AML-193 (cell line): ENCODE measurements at regions not wholly inside any gene's neighbourhood (a gene's known extent, or its start where the extent isn't known, plus 50 kb on each side); places are given as distances from the start of the nearest gene placed in this dataset.

ENCODE experiments used
- DNase-seq, 2 experiments: peaks; one replicate each; lab custom pipeline; 2025; lab: John Stamatoyannopoulos, UW

DNA sequence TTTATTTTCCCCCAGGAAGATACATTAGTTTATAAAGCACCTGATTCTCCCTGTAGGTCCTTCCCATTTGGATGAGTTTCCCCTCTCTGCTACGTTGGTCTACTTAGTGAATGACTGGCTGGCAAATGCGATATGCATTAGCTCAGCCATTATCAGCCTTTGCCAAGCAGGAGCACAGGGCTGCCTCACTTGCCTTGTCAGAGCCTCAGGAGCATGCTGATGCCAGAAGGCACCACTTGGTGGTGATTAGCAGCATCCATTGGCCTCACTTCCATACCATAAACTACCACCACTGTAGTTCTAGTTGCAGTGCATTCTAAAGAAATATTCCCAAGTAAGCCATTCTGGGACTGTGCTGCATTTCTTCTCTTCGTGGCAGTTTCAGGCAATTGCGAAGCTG lies 442.8 kb upstream of the CHST9 start:
- no peak for DNase-seq

GRCh38 chr18:27621236-27621890 lies 436.3 kb upstream of the CHST9 start:
- DNase-seq, result no peak

DNA sequence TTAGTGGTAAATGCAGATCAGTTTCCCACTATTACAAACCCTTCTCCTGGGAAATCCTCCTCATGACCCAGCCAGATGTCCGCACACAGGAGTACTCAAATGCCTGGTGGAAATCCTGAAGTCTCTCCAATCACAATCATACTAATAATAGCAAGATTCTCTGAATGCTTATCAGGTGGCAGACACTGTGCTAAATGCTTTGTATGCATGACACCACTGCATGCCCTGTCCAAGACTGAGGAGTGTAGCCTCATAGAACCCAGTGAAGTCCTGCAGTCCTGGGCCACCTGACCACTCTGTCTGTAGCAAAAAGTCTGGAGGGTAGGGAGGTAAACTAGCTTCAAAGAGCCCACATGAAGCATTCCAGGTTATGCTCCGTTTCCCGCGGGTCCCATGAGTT lies 434.8 kb upstream of the CHST9 start:
- no peak for DNase-seq

- no peak for DNase-seq
Measured at GRCh38 chr18:27619090-27619772, 434.1 kb upstream of the CHST9 start.

DNA sequence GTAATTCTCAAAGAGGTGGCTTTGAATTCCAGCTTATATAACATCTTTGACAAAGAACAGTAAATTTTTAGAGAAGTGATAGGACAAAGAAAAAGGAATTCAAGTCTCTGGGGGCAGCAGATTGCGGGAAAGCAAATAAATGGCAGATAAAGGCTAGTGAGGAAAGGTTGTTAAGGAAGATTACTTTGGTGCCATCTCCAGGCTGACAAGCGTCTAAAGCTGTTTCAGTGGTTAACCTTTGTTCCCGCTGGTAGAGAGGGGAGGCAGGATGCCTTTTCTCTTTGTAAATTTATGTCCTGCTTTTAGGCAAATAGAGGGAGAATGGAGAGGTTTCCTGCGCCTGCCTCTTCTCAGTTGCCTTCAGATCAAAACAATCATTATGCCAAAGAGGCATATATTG lies 431.2 kb upstream of the CHST9 start:
- no peak for DNase-seq

- DNase-seq, result no peak
Measured at GRCh38 chr18:27614951-27615844, 430.1 kb upstream of the CHST9 start.

DNA sequence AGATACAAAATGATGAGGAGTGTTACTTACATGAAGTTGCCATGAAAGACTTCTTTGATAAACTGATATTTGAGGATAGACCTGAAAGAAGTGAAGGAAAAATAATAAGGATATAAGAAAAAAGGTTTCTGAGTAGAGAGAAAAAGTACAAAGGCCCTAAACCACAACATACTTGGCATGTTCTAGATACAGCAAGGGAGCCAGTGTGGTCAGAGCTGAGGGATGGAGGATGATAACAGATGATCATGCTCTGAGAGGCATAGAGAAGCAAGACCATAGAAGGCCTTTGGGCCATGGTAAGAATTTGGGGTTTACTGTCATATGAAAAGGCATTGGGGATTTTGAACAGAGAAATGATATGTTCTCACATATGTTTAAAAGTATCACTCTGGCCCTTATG lies 424.1 kb upstream of the CHST9 start:
- no peak for DNase-seq

DNA sequence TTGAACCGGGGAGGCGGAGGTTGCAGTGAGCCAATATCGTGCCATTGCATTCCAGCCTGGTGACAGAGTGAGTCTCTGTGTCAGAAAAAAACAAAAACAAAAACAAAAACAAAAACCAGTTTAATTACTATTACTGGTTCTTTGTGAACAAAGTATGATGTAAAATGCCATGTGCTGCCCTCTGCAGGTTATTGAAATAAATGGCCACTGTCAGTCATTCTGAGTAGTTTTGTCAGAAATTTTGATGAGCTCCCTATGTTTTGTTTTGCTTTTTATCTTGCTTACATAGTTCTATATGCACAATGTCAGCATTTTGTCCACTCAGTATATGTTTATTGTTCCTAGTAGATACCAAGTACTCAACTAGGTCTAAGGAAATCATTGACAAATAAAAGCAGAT lies 423.6 kb upstream of the CHST9 start:
- DNase-seq, result peak in 1 of 2 experiments; percentile 1

DNA sequence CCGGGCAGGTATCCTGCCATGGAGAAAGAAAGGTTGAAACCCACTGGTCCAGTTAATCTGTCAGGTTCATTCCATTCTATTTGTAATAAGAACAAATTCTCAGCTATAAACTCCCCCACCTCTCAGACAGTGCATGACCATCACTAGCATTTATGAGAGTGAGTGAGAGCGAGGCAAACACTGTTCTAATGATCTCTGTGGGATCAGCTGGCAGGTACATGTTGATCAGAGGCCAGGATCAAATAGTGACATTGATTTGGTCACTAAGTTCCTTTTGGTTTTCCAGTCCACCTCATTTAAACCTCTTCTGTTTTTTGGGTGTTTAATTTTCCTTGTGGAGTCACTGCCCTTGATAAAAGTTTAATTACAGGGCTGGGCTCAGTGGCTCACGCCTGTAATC lies 423.1 kb upstream of the CHST9 start:
- no peak for DNase-seq

DNA sequence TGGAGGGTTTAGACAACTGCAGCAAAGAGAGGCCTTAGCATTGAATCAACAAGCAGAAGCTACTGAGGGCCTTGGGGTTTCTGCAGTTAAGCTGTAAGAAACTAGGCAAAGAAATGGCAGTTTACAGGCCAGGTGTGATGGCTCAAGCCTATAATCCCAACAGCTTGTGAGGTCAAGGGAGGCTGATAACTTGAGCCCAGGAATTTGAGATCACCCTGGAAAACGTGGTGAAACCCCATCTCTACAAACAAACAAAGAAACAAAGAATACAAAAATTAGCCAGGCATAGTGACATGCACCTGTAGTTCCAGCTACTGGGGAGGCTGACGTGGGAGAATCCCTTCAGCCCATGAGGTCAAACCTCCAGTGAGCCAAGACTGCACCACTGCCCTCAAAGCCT lies 421.6 kb upstream of the CHST9 start:
- DNase-seq, result no peak

- DNase-seq, result peak; percentile 37 to 42
Measured at GRCh38 chr18:27605107-27605834, 420.2 kb upstream of the CHST9 start.

- no peak for DNase-seq
Measured at GRCh38 chr18:27604583-27604982, 419.5 kb upstream of the CHST9 start.

GRCh38 chr18:27602092-27602491 lies 417.0 kb upstream of the CHST9 start:
- DNase-seq, result no peak

GRCh38 chr18:27600245-27600644 lies 415.1 kb upstream of the CHST9 start:
- no peak for DNase-seq

DNA sequence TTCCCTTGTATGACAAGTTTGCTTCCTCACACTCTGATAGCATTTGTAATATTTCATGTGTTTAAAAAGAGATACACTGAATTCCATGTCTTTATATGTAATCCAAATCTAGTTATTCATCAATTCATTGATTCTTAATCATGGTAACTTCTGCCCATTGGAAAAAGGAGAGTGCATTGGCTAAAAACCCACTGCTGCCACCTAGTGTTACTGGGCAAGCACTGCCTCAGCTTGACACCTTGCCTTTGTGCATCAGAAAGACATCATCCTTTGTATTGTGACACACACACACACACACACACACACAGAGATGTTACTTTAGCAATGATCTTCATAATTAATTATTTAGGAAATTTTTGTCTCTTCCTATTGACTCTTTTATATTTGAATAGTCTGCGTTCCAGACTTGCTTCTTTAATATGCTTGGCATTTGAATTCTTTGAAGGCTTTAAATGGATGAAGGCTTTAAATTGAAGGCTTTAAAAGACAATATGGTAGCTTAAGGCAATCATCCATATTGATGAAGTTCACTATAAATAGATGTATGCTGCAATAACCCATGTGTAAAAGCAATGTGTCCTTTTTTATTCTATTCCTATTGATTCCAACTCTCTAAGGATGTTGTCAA lies 414.2 kb upstream of the CHST9 start:
- DNase-seq, result peak; percentile 31 to 42

GRCh38 chr18:27595113-27595838 lies 410.2 kb upstream of the CHST9 start:
- DNase-seq, result no peak

GRCh38 chr18:27585602-27586173 lies 400.6 kb upstream of the CHST9 start:
- no peak for DNase-seq

DNA sequence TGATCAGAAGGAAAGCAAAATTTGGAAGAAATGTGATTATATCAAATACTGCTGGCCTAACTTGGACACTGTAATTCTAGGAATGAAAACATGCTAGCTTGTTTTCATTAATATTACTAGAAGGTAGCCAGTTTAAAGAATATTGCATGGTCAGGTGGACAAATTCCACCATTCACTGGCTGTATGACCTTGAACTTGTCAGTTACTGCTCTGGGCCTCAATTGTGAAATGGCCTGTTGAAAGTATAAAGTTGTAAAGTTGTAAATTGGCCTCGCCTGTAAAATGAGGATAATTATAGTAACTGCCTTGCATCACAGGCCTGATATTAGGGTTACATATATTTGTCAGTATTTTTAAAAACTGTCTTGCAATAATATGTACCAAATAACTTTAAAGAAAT lies 398.4 kb upstream of the CHST9 start:
- DNase-seq, result no peak

DNA sequence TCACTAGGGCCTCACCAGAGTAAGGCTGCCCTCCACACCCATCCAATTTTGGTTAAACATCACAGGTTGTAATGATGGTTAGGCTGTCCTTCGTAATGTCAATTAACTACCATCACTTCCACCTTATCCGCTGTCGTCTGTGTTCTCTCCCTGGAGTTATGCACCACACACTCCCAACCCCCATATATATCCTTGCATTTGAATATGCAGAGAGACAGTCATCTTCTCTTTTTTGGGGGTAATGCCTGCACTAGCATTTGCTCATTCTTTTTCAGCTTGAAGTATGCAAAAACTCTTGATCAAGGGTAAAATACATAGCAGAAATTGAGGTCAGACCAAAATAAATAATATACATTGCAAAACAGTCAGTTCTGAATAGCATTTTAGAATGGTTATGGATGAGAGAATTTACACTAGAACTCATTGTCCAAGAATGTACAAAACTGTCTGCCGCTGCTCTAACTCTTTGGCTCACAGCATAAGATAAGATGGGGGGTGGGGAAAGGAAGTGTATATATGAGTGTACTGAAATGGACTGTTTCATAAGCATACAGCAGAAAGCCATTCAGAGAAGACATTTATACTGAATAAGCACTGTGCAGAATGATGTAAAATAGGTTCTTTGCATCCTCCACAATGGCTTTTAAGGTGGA lies 397.8 kb upstream of the CHST9 start:
- DNase-seq, result no peak

DNA sequence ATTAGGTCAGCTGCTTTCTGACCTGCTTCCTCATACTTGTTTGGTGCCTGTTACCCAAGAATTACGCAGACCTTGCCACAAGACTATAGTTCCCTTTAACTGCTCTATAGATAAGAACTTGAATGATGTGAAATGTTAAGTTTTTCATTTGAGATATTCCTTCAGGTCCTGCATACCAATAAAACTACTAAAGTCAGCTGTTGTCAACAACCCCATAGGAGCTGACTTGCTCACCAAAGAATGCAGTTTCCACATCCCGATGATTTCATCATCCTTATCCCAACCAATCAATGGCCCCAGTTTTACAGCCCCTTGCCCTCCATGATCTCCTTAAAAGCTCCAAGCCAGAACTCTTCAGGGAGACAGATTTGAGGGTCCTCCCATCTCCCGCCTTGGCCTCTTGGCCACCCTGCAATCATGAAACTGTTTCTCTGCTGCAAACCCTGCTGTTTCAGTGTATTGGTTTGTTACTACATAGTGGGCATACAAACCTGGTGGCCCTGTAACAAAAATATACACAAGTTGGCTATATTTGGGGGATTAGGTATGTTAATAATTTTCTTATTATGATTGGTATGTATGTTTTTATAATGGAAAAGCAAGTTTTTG lies 396.3 kb upstream of the CHST9 start:
- no peak for DNase-seq
